CD14-positive monocyte (primary cell): ENCODE measurements at regions not wholly inside any gene's neighbourhood (a gene's known extent, or its start where the extent isn't known, plus 50 kb on each side); places are given as distances from the start of the nearest gene placed in this dataset.

Source experiments
- DNase-seq, 3 donors: peaks; one replicate each; pipeline ENCODE4 v3.0.0-alpha.2; 2011 to 2022
- H2AFZ ChIP-seq: 2 replicates; pipeline ENCODE4 v1.6.0; 2012; ENCODE audit warnings: mild to moderate bottlenecking, low read depth, low read length, inconsistent platforms; ENCODE audit not compliant: insufficient read depth, poor library complexity, severe bottlenecking
- H3K27ac ChIP-seq, 2 donors: 1 replicate in 1 of 2; 2 replicates in 1 of 2; pipeline ENCODE4 v1.5.1; 2012 to 2013; ENCODE audit warnings: low read length in 2 of 2, control low read depth in 1 of 2, inconsistent platforms in 1 of 2, low read depth in 1 of 2, mild to moderate bottlenecking in 1 of 2
- H3K27me3 ChIP-seq, 2 donors: one replicate each; pipeline versions ENCODE4 v1.6.0 to v1.6.1; 2011 to 2013; ENCODE audit warnings: low read length in 2 of 2; ENCODE audit not compliant: control insufficient read depth in 2 of 2, insufficient read depth in 2 of 2
- H3K36me3 ChIP-seq, 2 donors: replicated peaks in 1 of 2; 1 replicate in 1 of 2; 2 replicates in 1 of 2; pipeline versions ENCODE4 v1.5.1 to v1.6.1; 2012 to 2013; ENCODE audit warnings: low read length in 2 of 2, control low read depth in 1 of 2, inconsistent platforms in 1 of 2, mild to moderate bottlenecking in 1 of 2; ENCODE audit not compliant: insufficient read depth in 2 of 2, control insufficient read depth in 1 of 2
- H3K4me1 ChIP-seq, 2 donors: 1 replicate in 1 of 2; 2 replicates in 1 of 2; pipeline versions ENCODE4 v1.5.1 to v1.6.1; 2012 to 2013; ENCODE audit warnings: low read length in 2 of 2, control low read depth in 1 of 2, inconsistent platforms in 1 of 2, mild to moderate bottlenecking in 1 of 2, moderate library complexity in 1 of 2; ENCODE audit not compliant: insufficient read depth in 2 of 2, control insufficient read depth in 1 of 2
- H3K4me2 ChIP-seq: replicated peaks from 2 replicates; pipeline ENCODE3; 2012; ENCODE audit warnings: low read length, moderate library complexity, mild to moderate bottlenecking; ENCODE audit not compliant: poor library complexity, severe bottlenecking; ENCODE audit errors: extremely low read depth
- H3K4me3 ChIP-seq, 3 experiments: fragments of 200-600 bp in 1 of 3; sonication (generic) in 1 of 3; replicated peaks in 1 of 3; 1 replicate in 2 of 3; 2 replicates in 1 of 3; pipeline ENCODE4 v1.5.1; 2011 to 2013; ENCODE audit warnings: low read length in 3 of 3, mild to moderate bottlenecking in 3 of 3, control low read depth in 2 of 3, low read depth in 2 of 3, inconsistent platforms in 1 of 3, moderate library complexity in 1 of 3
- H3K79me2 ChIP-seq: 2 replicates; pipeline ENCODE4 v1.6.0; 2012; ENCODE audit warnings: mild to moderate bottlenecking, control low read depth, inconsistent platforms, low read length, moderate library complexity; ENCODE audit not compliant: insufficient read depth
- H3K9ac ChIP-seq: 2 replicates; pipeline ENCODE4 v1.6.0; 2017; ENCODE audit warnings: low read length, mild to moderate bottlenecking; ENCODE audit not compliant: insufficient read depth, poor library complexity, severe bottlenecking
- H3K9me3 ChIP-seq, 2 donors: replicated peaks in 1 of 2; 1 replicate in 1 of 2; 2 replicates in 1 of 2; pipeline versions ENCODE4 v1.5.1 to v1.6.1; 2012 to 2013; ENCODE audit warnings: low read length in 2 of 2, control low read depth in 1 of 2; ENCODE audit not compliant: control insufficient read depth in 1 of 2, insufficient read depth in 1 of 2
- H4K20me1 ChIP-seq: 2 replicates; pipeline ENCODE4 v1.6.0; 2012; ENCODE audit warnings: mild to moderate bottlenecking, low read length, control low read depth, moderate library complexity; ENCODE audit not compliant: insufficient read depth
- H3K27ac Mint-ChIP-seq, 7 donors: one replicate each; pipeline ENCODE4 v1.8.0; 2020; ENCODE audit warnings: mild to moderate bottlenecking in 7 of 7, mixed read lengths in 7 of 7, moderate library complexity in 6 of 7, inconsistent platforms in 2 of 7
- H3K27me3 Mint-ChIP-seq, 3 donors: one replicate each; pipeline ENCODE4 v1.8.0; 2021 to 2022; ENCODE audit warnings: low read depth in 3 of 3, mild to moderate bottlenecking in 3 of 3, mixed read lengths in 3 of 3, moderate library complexity in 3 of 3, inconsistent platforms in 1 of 3
- H3K36me3 Mint-ChIP-seq, 2 donors: one replicate each; pipeline ENCODE4 v1.8.0; 2020; ENCODE audit warnings: mixed read lengths in 2 of 2, inconsistent platforms in 1 of 2, mild to moderate bottlenecking in 1 of 2
- H3K4me1 Mint-ChIP-seq: one replicate; pipeline ENCODE4 v1.8.0; 2020; ENCODE audit warnings: mild to moderate bottlenecking, mixed read lengths
- H3K4me3 Mint-ChIP-seq, 2 donors: one replicate each; pipeline ENCODE4 v1.8.0; 2020; ENCODE audit warnings: mild to moderate bottlenecking in 2 of 2, mixed read lengths in 2 of 2, moderate library complexity in 1 of 2
- H3K9me3 Mint-ChIP-seq, 7 donors: one replicate each; pipeline ENCODE4 v1.8.0; 2020 to 2022; ENCODE audit warnings: mixed read lengths in 7 of 7, mild to moderate bottlenecking in 6 of 7, moderate library complexity in 6 of 7, inconsistent platforms in 2 of 7
- WGBS: methylation state at CpG from one replicate; pipeline ENCODE4 v1.1.5; 2013; ENCODE audit warnings: missing lambda C conversion rate; ENCODE audit not compliant: insufficient coverage; 5-methylcytosine and 5-hydroxymethylcytosine counted together
- intact Hi-C, 2 donors: fragments of 100-400 bp; cut with micrococcal nuclease; formaldehyde crosslinking; loops; one replicate each; pipeline versions ENCODE4 v1.15.0 to v1.15.1; 2023
- TF ChIP-seq, protein P1 (sequence below): fragments of 200-600 bp; IDR thresholded peaks from one replicate; pipeline ENCODE4 v1.8.0; 2022; ENCODE audit warnings: antibody characterized with exemption, mild to moderate bottlenecking

DNA sequence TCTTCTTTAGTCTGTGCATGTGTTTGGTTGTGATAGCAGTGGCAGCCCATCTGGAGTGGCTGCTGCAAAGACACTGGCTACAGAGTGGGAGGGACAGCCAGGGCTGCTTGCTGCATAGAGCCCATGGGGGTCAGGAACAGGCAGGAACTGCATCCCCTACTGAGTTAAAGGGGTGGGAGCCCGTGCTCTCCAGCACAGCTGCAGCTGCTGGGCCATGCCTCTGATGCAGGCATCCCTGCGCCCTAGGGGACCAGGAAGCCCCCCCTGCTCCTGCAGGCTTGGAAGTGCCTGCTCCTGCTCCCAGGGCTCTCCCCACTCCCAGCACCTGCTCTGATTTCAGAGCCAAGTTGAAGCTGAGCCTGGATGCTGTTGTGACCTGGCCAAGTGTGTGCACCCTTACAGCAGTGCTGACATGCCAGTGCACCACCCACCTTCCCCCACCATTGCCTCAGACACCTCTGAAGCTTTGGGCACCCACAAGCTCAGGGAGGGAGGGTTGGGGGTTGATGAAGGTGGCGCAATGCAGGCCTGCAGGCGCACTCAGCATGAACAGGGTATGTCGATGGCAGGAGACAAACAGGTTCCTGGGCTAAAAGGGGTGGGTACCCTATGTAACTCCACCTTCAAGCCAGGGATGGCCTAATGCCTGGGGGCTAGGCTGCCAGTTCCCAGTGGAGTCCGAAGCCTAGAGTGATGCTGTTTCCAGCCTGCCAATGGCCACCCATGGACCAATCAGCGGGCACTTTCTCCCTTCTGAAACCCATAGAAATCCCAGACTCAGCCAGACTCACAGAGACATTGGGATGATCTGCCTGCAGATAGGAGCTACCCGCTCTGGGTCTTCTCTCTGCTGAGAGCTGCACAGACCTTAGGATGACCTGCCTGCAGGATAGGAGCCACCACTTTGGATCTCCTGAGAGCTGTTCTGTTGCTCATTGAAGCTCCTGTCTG lies 919.9 kb upstream of the MIR17HG start:
- no peaks in the 10 kb centered on the region for H3K36me3 ChIP-seq
- no peaks in the 10 kb centered on the region for H3K27me3 ChIP-seq
- H3K4me3 Mint-ChIP-seq: no peak overlapping the region
- TF ChIP-seq, protein P1, sequence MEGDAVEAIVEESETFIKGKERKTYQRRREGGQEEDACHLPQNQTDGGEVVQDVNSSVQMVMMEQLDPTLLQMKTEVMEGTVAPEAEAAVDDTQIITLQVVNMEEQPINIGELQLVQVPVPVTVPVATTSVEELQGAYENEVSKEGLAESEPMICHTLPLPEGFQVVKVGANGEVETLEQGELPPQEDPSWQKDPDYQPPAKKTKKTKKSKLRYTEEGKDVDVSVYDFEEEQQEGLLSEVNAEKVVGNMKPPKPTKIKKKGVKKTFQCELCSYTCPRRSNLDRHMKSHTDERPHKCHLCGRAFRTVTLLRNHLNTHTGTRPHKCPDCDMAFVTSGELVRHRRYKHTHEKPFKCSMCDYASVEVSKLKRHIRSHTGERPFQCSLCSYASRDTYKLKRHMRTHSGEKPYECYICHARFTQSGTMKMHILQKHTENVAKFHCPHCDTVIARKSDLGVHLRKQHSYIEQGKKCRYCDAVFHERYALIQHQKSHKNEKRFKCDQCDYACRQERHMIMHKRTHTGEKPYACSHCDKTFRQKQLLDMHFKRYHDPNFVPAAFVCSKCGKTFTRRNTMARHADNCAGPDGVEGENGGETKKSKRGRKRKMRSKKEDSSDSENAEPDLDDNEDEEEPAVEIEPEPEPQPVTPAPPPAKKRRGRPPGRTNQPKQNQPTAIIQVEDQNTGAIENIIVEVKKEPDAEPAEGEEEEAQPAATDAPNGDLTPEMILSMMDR: no peak
- WGBS: 42% methylated on average over 7 of the region's 8 CpGs
- H3K27me3 Mint-ChIP-seq: no peaks in the 10 kb centered on the region
- H3K4me1 Mint-ChIP-seq: no peaks in the 10 kb centered on the region
- no peak for DNase-seq
- H3K4me2 ChIP-seq: no peak overlapping the region
- intact Hi-C loops: no loop called here
- H3K4me1 ChIP-seq: no peaks in the 10 kb centered on the region
- H3K27ac ChIP-seq: no peak overlapping the region
- no peak overlapping the region for H2AFZ ChIP-seq
- no peak overlapping the region for H3K9ac ChIP-seq
- H3K36me3 Mint-ChIP-seq: no peaks in the 10 kb centered on the region
- H3K9me3 ChIP-seq: peaks cover 0 to 16% of the 10 kb centered on the region in 2 donors
- H3K79me2 ChIP-seq: no peaks in the 10 kb centered on the region
- H3K9me3 Mint-ChIP-seq: peaks cover 0 to 5% (median 3%) of the 10 kb centered on the region in 7 donors
- no peak overlapping the region for H3K27ac Mint-ChIP-seq
- H4K20me1 ChIP-seq: no peaks in the 10 kb centered on the region
- H3K4me3 ChIP-seq: no peak overlapping the region

DNA sequence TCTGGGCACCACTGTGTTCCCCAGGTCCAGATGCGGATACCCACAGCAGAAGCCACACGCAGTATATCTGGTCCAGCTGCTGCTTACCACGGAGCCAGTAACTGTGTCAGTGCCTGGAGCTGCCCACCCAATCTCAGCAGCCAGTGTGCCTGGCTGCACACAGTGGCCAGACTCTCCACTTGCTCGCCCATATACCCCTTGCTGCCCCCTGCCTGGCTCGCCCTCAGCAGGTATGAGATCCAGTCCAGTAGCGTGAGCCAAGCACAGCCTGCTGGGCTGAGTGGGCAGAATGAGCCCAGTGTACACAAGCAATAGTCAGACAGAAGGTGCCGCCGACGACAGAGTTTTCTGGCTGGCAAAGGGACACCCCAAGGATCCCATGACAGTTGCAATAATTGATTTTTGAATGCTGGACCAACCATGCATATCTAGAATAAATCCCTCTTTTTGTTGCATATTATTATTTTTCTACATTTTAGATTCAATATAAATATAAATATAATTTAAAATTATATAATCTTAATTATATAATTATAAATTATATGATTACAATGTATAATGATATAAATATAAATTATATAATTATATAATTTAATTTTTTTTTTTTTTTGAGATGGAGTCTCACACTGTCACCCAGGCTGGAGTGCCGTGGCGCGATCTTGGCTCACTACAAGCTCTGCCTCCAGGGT lies 918.8 kb upstream of the MIR17HG start:
- Histone ChIP-seq H3K9ac (no peak overlapping the region), H3K27ac (no peak overlapping the region), H3K27me3 (no peaks in the 10 kb centered on the region), H3K79me2 (no peaks in the 10 kb centered on the region), H4K20me1 (no peaks in the 10 kb centered on the region), H3K4me1 (no peaks in the 10 kb centered on the region), H3K4me3 (no peak overlapping the region), H2AFZ (no peak overlapping the region), H3K4me2 (no peak overlapping the region), H3K36me3 (no peaks in the 10 kb centered on the region), H3K9me3 (peaks cover 0 to 16% of the 10 kb centered on the region in 2 donors)
- H3K4me3 Mint-ChIP-seq: no peak overlapping the region
- no peak overlapping the region for H3K27ac Mint-ChIP-seq
- TF ChIP-seq, protein P1: no peak
- H3K27me3 Mint-ChIP-seq: no peaks in the 10 kb centered on the region
- no peak for DNase-seq
- WGBS: 96% methylated on average over 9 of the region's 12 CpGs
- H3K36me3 Mint-ChIP-seq: no peaks in the 10 kb centered on the region
- no peaks in the 10 kb centered on the region for H3K4me1 Mint-ChIP-seq
- intact Hi-C loops: no loop called here
- H3K9me3 Mint-ChIP-seq: peaks cover 0 to 5% (median 3%) of the 10 kb centered on the region in 7 donors
